Stimulated activated effector memory CD8-positive, alpha-beta T cell treated with anti-CD3 and anti-CD28 coated beads, Interleukin-12 subunit alpha, Interleukin-12 subunit beta, amount 100 ng/mL, for 72 hours (primary cell): ENCODE measurements at regions not wholly inside any gene's neighbourhood (a gene's known extent, or its start where the extent isn't known, plus 50 kb on each side); places are given as distances from the start of the nearest gene placed in this dataset.

Source experiments
- ATAC-seq: fragments of 150-1000 bp; cut with Tn5 transposase; 2 replicates; pipeline ENCODE4 v1.10.0; 2021
- DNase-seq, 2 donors: peaks; one replicate each; pipeline ENCODE4 v3.0.0; 2021 to 2022; ENCODE audit warnings: low spot score in 2 of 2
- H3K27ac Mint-ChIP-seq: one replicate; pipeline ENCODE4 v1.8.0; 2022; ENCODE audit warnings: mild to moderate bottlenecking, mixed read lengths
- H3K36me3 Mint-ChIP-seq: one replicate; pipeline ENCODE4 v1.8.0; 2022; ENCODE audit warnings: mild to moderate bottlenecking, mixed read lengths
- H3K4me1 Mint-ChIP-seq: one replicate; pipeline ENCODE4 v1.8.0; 2022; ENCODE audit warnings: mixed read lengths
- H3K4me3 Mint-ChIP-seq: one replicate; pipeline ENCODE4 v1.8.0; 2022; ENCODE audit warnings: mild to moderate bottlenecking, mixed read lengths
- H3K9me3 Mint-ChIP-seq: one replicate; pipeline ENCODE4 v1.8.0; 2022; ENCODE audit warnings: mixed read lengths

GRCh38 chr4:85362550-85362949 is 112.4 kb upstream of the ARHGAP24 start:
- Mint-ChIP-seq H3K4me1 (no peaks in the 10 kb centered on the region), H3K9me3 (peaks cover 9% of the 10 kb centered on the region), H3K36me3 (no peaks in the 10 kb centered on the region), H3K4me3 (no peak overlapping the region), H3K27ac (no peak overlapping the region)
- DNase-seq (no peak), ATAC-seq (no peak)

- ATAC-seq (no peak), DNase-seq (no peak)
- no peaks in the 10 kb centered on the region for H3K4me1 Mint-ChIP-seq
- H3K36me3 Mint-ChIP-seq: no peaks in the 10 kb centered on the region
- H3K4me3 Mint-ChIP-seq: no peak overlapping the region
- H3K9me3 Mint-ChIP-seq: peaks cover 5% of the 10 kb centered on the region
- no peak overlapping the region for H3K27ac Mint-ChIP-seq
These were observed 107.1 kb upstream of the ARHGAP24 start for GRCh38 chr4:85367815-85368214.

GRCh38 chr4:85368240-85368639 is 106.7 kb upstream of the ARHGAP24 start:
- DNase-seq: no peak
- H3K27ac Mint-ChIP-seq: no peak overlapping the region
- no peak for ATAC-seq
- no peak overlapping the region for H3K4me3 Mint-ChIP-seq
- no peaks in the 10 kb centered on the region for H3K4me1 Mint-ChIP-seq
- H3K36me3 Mint-ChIP-seq: no peaks in the 10 kb centered on the region
- peaks cover 5% of the 10 kb centered on the region for H3K9me3 Mint-ChIP-seq

- no peaks in the 10 kb centered on the region for H3K36me3 Mint-ChIP-seq
- peaks cover 5% of the 10 kb centered on the region for H3K9me3 Mint-ChIP-seq
- no peak overlapping the region for H3K27ac Mint-ChIP-seq
- DNase-seq: no peak
- no peak overlapping the region for H3K4me3 Mint-ChIP-seq
- H3K4me1 Mint-ChIP-seq: no peaks in the 10 kb centered on the region
- no peak for ATAC-seq
These were observed 106.0 kb upstream of the ARHGAP24 start for GRCh38 chr4:85368932-85369331.

- peaks cover 2% of the 10 kb centered on the region for H3K9me3 Mint-ChIP-seq
- ATAC-seq (no peak), DNase-seq (no peak)
- no peak overlapping the region for H3K4me3 Mint-ChIP-seq
- H3K27ac Mint-ChIP-seq: no peak overlapping the region
- no peaks in the 10 kb centered on the region for H3K36me3 Mint-ChIP-seq
- no peaks in the 10 kb centered on the region for H3K4me1 Mint-ChIP-seq
These were observed 105.1 kb upstream of the ARHGAP24 start for GRCh38 chr4:85369703-85370380.

- ATAC-seq (peak; percentile 37), DNase-seq (no peak)
- H3K9me3 Mint-ChIP-seq: peaks cover 2% of the 10 kb centered on the region
- H3K36me3 Mint-ChIP-seq: no peaks in the 10 kb centered on the region
- H3K4me1 Mint-ChIP-seq: no peaks in the 10 kb centered on the region
- no peak overlapping the region for H3K27ac Mint-ChIP-seq
- H3K4me3 Mint-ChIP-seq: no peak overlapping the region
These were observed 104.4 kb upstream of the ARHGAP24 start for GRCh38 chr4:85370400-85371032.

GRCh38 chr4:85372966-85373365 is 102.0 kb upstream of the ARHGAP24 start:
- Mint-ChIP-seq H3K27ac (no peak overlapping the region), H3K4me1 (no peaks in the 10 kb centered on the region), H3K36me3 (no peaks in the 10 kb centered on the region), H3K4me3 (no peak overlapping the region), H3K9me3 (peaks cover 2% of the 10 kb centered on the region)
- ATAC-seq (no peak), DNase-seq (no peak)

- no peaks in the 10 kb centered on the region for H3K4me1 Mint-ChIP-seq
- H3K27ac Mint-ChIP-seq: no peak overlapping the region
- DNase-seq (no peak), ATAC-seq (no peak)
- H3K4me3 Mint-ChIP-seq: no peak overlapping the region
- H3K36me3 Mint-ChIP-seq: no peaks in the 10 kb centered on the region
- H3K9me3 Mint-ChIP-seq: peaks cover 2% of the 10 kb centered on the region
These were observed 98.7 kb upstream of the ARHGAP24 start for GRCh38 chr4:85376285-85376684.

GRCh38 chr4:85381968-85382367 is 93.0 kb upstream of the ARHGAP24 start:
- no peaks in the 10 kb centered on the region for H3K36me3 Mint-ChIP-seq
- ATAC-seq (no peak), DNase-seq (no peak)
- no peak overlapping the region for H3K27ac Mint-ChIP-seq
- no peak overlapping the region for H3K4me3 Mint-ChIP-seq
- no peaks in the 10 kb centered on the region for H3K4me1 Mint-ChIP-seq
- H3K9me3 Mint-ChIP-seq: peaks cover 5% of the 10 kb centered on the region

GRCh38 chr4:85391071-85391470 is 83.9 kb upstream of the ARHGAP24 start:
- DNase-seq (no peak), ATAC-seq (no peak)
- no peaks in the 10 kb centered on the region for H3K36me3 Mint-ChIP-seq
- H3K27ac Mint-ChIP-seq: no peak overlapping the region
- H3K4me3 Mint-ChIP-seq: no peak overlapping the region
- no peaks in the 10 kb centered on the region for H3K4me1 Mint-ChIP-seq
- H3K9me3 Mint-ChIP-seq: peaks cover 9% of the 10 kb centered on the region

GRCh38 chr4:85391589-85392410 is 83.2 kb upstream of the ARHGAP24 start:
- Mint-ChIP-seq H3K4me3 (no peak overlapping the region), H3K4me1 (no peaks in the 10 kb centered on the region), H3K36me3 (no peaks in the 10 kb centered on the region), H3K9me3 (peaks cover 8% of the 10 kb centered on the region), H3K27ac (no peak overlapping the region)
- ATAC-seq (no peak), DNase-seq (no peak)

GRCh38 chr4:85393201-85393600 is 81.7 kb upstream of the ARHGAP24 start:
- Mint-ChIP-seq H3K9me3 (peaks cover 3% of the 10 kb centered on the region), H3K27ac (no peak overlapping the region), H3K4me1 (no peaks in the 10 kb centered on the region), H3K4me3 (no peak overlapping the region), H3K36me3 (no peaks in the 10 kb centered on the region)
- ATAC-seq (no peak), DNase-seq (no peak)

- no peak overlapping the region for H3K27ac Mint-ChIP-seq
- peaks cover 4% of the 10 kb centered on the region for H3K9me3 Mint-ChIP-seq
- ATAC-seq (no peak), DNase-seq (no peak)
- H3K4me3 Mint-ChIP-seq: no peak overlapping the region
- H3K36me3 Mint-ChIP-seq: no peaks in the 10 kb centered on the region
- H3K4me1 Mint-ChIP-seq: no peaks in the 10 kb centered on the region
These were observed 76.7 kb upstream of the ARHGAP24 start for GRCh38 chr4:85398276-85398675.

- Mint-ChIP-seq H3K36me3 (no peaks in the 10 kb centered on the region), H3K4me1 (no peaks in the 10 kb centered on the region), H3K4me3 (no peak overlapping the region), H3K9me3 (peaks cover 4% of the 10 kb centered on the region), H3K27ac (no peak overlapping the region)
- DNase-seq: no peak
- ATAC-seq: no peak
These were observed 75.7 kb upstream of the ARHGAP24 start for GRCh38 chr4:85399270-85399669.

- Mint-ChIP-seq H3K4me1 (no peaks in the 10 kb centered on the region), H3K27ac (no peak overlapping the region), H3K4me3 (no peak overlapping the region), H3K36me3 (no peaks in the 10 kb centered on the region), H3K9me3 (peaks cover 4% of the 10 kb centered on the region)
- ATAC-seq (no peak), DNase-seq (no peak)
These were observed 72.6 kb upstream of the ARHGAP24 start for GRCh38 chr4:85402371-85402770.

- no peaks in the 10 kb centered on the region for H3K36me3 Mint-ChIP-seq
- no peak overlapping the region for H3K4me3 Mint-ChIP-seq
These were observed 68.8 kb upstream of the ARHGAP24 start for GRCh38 chr4:85406185-85406584.

More at GRCh38 chr4:85406185-85406584, 68.8 kb upstream of the ARHGAP24 start:
- Mint-ChIP-seq H3K27ac (no peak overlapping the region), H3K9me3 (peaks cover 5% of the 10 kb centered on the region), H3K4me1 (no peaks in the 10 kb centered on the region)
- DNase-seq (no peak), ATAC-seq (no peak)
